ENCODE measurements at regions not wholly inside any gene's neighbourhood (a gene's known extent, or its start where the extent isn't known, plus 50 kb on each side); places are given as distances from the start of the nearest gene placed in this dataset.

DNA sequence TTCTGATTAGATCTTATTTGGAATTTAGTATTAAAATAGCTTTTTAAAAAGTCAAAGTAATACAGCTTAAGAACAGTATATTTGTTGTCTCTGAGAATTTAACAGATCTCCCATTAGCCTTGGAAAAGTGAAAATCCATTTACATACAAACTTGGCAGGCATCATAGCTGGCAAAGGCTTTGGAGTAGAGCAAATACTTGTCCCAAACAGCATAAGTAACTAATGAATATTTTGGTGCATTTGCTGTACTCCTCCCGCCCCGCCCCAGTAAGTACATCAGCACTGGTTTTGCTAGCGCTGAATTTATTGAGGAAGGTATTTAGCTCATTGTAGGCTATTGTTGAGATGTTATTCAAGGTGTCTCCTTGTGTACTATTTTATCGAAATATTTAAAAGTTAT, 417.7 kb upstream of the KAZN start:
- TF ChIP-seq, protein P1, sequence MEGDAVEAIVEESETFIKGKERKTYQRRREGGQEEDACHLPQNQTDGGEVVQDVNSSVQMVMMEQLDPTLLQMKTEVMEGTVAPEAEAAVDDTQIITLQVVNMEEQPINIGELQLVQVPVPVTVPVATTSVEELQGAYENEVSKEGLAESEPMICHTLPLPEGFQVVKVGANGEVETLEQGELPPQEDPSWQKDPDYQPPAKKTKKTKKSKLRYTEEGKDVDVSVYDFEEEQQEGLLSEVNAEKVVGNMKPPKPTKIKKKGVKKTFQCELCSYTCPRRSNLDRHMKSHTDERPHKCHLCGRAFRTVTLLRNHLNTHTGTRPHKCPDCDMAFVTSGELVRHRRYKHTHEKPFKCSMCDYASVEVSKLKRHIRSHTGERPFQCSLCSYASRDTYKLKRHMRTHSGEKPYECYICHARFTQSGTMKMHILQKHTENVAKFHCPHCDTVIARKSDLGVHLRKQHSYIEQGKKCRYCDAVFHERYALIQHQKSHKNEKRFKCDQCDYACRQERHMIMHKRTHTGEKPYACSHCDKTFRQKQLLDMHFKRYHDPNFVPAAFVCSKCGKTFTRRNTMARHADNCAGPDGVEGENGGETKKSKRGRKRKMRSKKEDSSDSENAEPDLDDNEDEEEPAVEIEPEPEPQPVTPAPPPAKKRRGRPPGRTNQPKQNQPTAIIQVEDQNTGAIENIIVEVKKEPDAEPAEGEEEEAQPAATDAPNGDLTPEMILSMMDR (conservative IDR thresholded peaks at IDR 0.05), result no peak
- no peak for TF ChIP-seq EZH2 (IDR thresholded peaks at IDR 0.05; ENCODE audit: low read depth)

All from PC-9 (cell line).